ENCODE measurements at regions not wholly inside any gene's neighbourhood (a gene's known extent, or its start where the extent isn't known, plus 50 kb on each side); places are given as distances from the start of the nearest gene placed in this dataset.

DNA sequence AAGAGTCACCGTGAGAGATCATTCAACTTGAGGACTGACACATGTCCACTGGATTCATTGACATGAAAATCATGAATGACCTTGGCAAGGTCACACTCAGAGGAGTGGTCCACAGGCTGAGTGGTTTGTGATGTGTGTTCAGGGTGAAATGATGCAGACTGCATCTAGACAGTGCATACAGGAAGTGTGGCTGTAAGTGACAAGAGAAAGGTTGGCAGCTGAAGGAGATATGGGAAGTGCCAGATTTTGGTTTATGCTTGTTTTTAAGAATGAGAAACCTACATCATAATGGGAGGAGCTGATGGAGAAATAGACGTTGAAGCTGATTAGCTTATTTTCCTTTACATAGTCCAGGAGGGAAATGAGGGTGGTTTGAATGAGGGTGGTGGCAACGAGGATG lies 64.8 kb upstream of the VIPR2 start:
- TF ChIP-seq, protein P1, sequence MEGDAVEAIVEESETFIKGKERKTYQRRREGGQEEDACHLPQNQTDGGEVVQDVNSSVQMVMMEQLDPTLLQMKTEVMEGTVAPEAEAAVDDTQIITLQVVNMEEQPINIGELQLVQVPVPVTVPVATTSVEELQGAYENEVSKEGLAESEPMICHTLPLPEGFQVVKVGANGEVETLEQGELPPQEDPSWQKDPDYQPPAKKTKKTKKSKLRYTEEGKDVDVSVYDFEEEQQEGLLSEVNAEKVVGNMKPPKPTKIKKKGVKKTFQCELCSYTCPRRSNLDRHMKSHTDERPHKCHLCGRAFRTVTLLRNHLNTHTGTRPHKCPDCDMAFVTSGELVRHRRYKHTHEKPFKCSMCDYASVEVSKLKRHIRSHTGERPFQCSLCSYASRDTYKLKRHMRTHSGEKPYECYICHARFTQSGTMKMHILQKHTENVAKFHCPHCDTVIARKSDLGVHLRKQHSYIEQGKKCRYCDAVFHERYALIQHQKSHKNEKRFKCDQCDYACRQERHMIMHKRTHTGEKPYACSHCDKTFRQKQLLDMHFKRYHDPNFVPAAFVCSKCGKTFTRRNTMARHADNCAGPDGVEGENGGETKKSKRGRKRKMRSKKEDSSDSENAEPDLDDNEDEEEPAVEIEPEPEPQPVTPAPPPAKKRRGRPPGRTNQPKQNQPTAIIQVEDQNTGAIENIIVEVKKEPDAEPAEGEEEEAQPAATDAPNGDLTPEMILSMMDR (IDR thresholded peaks at IDR 0.05; ENCODE audit: low read depth, low read length, missing input control): no peak
- TF ChIP-seq EGR1 (IDR thresholded peaks at IDR 0.05; ENCODE audit: low read depth in 2 of 2): no peak

Measured in liver (tissue), 3 donors.